NCI-H2196 (cell line): ENCODE measurements at regions not wholly inside any gene's neighbourhood (a gene's known extent, or its start where the extent isn't known, plus 50 kb on each side); places are given as distances from the start of the nearest gene placed in this dataset.

Experiments
- DNase-seq: peaks from one replicate; lab custom pipeline; 2025; ENCODE audit not compliant: unreplicated experiment; lab: John Stamatoyannopoulos, UW

DNA sequence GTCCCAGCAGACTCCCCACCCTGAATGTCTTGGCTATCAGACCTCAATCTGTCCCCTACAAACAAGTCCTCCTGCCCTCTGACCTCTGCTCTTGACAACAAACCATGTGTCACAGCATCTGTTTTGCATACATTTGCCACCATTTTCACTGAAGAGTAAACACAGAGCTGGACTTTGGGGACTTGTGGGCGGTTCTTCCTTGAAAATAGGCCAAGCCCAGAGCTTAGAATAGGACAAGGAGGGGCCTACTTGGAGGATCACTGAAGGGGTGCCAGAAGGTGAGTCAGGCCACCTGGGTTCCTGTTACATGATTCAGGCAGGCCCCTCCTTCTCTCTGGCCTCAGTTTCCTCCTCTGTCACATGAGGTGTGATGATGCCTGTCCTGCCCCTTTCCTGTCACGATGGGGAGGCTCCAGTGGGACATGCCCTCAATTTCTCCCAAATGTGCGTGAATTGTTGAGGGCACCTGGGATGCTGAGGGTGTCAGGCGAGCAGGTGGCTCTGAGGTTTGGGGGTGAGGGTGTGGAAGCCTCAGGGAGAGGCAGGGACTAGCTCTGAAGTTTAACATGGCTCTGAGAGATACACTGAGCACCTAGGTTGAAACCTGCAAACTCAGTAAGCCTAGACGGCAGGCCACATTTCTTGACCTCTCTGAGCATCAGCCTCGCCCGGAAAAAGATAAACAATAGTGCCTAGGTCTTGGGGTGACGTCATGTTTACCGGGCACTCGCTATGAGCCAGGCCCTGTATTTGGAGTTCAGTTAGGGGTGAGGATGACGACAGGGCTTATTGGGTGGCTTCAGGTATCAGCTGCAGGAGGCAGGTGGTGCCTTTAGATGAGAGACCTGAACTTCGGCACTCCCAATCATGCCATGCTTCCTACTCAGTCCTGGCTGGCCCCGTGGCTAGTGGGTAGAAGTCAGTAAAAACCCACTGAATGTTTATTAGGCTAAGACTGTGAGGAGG, 107.6 kb upstream of the PITX1 start:
- peak; percentile 53 for DNase-seq

DNA sequence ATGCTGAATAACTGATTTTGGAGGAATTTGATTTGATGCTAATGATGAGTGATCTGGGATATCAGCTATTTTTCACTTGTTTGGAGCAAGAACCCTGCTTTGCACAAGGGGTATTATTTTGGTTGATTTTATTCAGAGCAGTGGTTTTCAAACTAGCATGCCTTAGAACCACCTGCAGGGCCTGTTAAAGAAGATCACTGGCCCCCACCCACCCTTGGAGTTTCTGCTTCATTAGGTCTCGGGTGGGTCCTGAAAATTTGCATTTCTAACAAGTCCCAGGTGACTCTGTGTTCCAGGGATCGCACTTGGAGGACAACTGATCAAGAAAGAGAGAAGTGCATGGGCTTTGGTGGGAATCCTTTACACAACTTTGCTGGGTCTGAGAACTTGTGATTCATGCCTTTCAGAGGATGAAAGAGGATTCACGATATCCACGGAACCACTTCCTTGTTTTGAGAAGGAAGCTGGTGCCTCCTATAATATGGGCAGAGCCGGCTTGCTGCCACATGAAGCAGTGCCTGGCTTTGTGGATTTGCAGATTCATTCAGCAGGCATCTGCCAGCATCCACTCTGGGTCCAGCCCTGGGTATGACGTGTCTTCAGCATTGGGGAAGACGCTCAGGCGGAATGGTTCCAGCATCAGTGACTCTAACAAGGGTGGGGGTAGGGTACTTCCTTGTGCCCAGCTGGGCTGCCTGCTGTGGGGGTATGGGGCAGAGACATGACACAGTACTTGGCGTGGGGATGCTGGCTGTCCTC, 106.6 kb upstream of the PITX1 start:
- no peak for DNase-seq

DNA sequence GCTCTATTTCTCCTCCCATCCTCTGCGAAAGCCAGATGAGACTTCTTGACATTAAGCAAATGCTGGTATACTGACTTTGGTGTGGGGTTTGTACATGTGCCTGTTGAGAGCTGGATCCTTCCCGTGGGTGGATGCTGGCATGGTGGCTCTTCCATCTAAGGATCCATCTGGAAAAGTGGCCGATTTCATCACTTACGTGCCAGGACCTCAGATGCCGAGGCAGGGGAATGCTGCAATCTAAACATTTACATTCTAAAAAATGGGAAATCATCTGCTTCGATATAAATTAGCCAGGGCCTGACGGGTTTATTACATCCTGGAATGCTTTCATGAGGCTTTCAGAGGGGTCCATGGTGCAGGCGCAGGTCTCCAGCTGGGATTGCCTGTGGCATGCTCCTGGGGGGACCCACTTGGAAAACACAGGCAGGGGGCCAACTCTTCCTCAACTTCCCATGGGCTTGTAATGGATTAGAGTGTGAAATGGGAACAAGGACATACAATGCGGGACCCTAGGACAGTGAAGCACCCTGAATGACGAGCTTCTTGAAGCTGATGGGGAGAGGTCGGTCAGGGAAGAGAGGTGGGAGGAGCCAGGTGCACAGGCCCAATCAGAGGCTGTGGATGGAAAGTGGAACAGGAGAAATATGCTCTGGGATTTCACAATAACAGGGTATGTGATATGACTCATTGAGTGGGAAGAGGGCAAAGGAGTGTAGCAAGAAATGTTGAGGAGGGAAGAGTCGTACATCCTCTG, 105.5 kb upstream of the PITX1 start:
- no peak for DNase-seq

DNA sequence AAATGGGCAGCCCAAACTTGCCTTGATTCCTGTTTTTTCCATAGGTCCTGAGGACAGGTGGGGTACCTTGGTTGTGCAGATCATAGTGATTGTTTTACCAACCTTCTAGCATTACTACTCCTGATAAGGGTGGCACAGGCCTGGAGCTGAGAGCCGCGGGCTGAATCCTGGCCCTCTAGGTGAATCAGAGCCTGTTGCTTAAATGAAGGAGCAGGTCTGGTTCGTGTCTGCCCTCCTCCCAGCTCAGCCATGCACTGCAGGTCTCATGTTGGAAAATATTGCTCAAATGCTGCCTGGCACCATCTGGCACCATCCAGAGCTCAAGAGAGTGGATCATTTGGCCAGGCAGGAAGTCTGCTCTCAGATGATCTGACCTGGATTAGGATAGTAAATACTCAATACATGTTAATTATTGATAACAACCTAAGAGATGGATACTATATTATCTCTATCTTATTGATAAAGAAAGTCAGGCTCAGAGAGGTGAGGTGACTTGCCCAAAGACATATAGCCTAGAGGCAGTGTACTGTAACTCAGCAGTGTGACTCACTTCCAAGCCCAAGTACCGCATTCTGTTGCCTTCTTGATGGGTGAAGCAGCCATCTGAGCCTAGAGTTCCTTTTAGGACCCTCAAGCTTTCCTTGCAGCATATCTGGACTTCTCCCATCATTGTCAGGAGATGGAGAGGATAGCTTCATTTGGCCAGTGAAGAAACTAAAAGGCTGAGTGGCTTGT, 104.3 kb upstream of the PITX1 start:
- DNase-seq = peak; percentile 5

DNA sequence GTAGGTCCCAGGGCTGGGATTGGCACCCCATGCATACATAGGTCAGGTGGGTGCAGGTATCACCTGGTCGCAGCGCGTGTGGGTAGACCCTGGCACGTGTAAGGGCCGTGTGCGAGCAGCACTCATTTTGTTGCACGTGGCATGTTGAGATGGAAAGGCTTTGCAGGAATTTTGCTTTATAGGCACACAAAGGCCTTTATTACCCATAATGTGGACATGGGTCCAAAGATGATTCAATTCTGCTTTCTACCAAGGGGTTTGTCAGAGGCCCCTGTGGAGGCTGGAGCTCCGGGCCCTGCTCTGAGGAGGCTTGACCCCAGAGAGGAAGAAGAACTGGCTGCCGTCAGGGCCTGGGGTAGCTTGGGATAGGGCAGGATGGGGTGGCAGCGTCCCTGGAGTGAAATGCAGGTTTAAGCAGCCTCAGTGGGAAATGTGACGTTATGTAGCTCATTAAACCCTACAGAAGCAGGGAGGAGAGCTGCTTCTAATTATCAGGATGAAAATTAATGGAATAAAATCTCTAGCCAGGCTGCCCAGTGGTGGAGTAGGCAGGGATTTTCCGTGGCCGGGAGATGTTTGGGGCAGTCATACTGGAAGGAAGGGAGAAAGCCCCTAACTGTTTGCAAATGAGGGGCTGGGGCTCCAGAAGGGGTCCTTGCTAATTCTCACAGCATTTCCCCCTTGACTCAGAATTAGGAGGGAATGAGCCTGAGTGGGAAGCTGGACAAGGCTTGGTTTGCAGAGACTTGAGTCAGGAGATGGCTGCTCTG, 103.3 kb upstream of the PITX1 start:
- DNase-seq = no peak

DNA sequence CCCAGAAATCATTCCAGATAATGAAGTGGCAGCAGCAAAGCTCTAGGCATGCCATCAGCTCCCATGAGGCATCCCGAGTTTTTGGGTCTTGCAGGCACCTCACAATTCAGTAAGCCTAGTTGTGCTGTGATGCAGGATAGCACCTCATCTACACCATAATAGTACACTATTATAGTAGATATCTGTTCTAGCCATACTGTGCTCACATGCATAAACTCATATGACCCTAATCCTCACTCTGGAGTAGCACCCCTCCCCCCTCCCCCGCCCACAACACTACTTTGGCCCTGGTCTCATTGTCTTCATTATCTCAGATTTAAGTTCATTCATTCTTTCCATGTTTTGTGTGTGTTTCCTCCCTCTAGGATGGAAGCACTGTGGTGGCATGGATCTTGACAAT, 102.5 kb upstream of the PITX1 start:
- no peak for DNase-seq

DNA sequence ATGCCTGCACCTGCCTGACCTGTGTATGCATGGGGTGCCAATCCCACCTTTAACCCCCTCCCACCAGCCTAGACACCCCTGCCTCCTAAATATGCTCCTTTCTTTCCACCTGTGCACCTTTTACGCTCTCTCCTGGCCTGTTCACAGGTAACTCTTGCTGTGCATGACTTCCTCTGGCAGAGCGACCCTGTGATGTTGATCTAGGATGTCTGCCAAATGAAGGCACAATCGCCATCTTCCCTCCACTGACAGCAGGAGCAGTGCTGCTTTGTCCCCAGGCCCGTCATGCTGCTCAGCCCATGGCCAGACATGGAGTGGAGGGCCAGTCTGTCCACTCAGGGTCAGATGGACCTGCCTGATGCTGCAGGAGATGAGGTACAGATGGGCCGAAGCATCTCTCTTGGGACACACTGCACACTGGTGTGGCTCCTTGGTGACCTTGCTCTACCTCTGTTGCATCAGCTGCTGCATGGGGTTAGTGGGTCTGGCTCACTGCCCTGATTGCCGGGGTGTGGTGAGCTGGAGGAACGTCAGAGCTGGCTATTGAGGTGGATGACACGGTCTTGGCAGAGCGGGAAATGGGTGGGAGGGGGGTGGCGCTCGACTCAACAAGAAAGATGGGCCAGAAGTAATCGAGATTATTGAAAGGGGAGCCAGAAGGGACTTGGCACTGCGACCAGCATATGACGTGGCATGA, 101.7 kb upstream of the PITX1 start:
- peak; percentile 79 for DNase-seq

DNA sequence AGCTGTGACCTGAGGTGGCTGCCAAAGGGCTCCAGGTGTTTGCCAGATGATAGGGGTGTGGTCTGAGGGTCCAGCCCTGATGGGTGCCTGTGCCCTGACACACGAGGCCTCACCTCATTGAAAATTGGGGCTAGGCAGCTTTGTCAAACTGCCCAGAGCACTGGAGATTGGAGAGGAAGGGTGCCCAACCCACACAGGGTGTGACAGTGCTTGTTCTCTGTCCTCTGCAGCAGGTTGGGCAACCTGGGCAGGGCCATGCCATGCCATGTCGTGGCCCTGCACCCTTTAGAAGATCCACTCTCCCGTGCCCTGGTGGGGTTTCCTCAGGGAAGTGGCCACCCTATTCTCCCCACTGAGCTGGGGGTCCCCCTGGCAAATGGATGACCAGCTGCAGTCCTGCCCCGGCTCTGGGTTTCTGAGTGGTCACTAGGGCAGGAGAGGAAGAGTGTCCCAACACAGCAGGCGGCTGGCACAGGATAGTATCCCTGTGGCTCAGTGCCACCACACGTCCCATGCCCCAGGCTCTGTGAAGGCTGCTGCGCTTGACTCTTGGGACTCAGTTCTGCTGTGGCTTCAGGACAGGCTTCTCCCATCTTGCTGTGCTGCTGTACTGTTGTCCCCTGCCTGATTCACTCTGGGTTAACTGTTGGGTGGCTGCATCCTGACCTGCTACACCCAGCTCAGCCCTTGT, 100.8 kb upstream of the PITX1 start:
- DNase-seq = no peak

DNA sequence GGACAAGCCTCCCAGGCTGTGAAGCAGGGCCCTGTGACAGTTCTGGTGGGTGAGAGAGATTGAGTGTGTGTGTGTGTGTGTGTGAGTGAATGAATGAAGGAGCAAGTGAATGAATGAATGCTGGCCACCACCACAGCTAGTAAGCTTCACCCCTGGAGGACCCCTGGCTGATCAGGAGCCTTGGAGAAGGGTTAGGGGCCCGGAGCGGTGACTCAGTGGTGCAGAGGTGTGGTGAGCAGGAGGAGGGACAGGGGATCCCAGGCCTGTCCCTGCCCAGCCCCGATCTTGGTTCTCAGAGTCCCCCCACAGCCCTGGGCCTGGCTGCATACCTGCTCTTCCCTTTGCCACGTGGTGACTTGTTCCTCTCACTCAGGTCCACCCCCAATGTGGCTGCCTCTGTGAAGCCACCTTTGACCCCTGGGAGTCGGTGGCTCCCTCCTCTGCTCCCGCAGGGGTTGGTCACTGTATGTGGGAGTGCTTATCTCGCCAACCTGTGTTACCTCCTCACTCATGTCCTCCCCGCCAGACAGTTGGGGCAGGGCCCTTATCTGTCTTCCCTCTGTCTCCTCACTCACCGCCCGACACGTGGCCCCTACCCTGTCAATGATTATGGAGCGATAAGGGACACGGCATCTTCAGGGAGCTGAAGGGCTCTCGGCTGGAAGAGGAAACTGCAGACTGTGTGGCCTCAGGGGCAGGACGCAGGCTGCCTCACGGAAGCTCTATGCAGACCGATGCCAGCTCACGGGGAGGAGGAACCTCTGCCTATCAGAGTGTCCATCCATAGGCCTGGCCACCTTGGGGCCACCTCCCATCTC, 99.9 kb upstream of the PITX1 start:
- DNase-seq = no peak

DNA sequence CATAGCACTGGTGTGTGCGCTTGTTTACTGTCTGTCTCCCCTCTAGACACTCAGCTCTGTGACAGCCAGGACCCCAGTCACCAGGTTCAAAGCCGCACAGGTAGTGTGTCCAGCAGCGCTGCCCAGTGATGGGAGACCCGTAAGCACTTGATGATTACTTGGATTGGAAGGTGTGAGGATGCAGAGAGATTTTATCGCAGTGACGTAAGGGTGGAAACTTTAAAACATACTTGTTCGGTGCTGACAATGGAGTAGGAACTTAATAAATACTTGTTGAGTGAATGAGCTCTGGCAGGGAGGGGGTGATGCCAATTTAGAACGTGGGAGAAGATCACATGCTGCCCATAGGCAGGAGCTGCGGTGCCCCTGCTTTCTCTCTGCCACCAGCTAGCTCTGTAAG, 99.2 kb upstream of the PITX1 start:
- DNase-seq = no peak

DNA sequence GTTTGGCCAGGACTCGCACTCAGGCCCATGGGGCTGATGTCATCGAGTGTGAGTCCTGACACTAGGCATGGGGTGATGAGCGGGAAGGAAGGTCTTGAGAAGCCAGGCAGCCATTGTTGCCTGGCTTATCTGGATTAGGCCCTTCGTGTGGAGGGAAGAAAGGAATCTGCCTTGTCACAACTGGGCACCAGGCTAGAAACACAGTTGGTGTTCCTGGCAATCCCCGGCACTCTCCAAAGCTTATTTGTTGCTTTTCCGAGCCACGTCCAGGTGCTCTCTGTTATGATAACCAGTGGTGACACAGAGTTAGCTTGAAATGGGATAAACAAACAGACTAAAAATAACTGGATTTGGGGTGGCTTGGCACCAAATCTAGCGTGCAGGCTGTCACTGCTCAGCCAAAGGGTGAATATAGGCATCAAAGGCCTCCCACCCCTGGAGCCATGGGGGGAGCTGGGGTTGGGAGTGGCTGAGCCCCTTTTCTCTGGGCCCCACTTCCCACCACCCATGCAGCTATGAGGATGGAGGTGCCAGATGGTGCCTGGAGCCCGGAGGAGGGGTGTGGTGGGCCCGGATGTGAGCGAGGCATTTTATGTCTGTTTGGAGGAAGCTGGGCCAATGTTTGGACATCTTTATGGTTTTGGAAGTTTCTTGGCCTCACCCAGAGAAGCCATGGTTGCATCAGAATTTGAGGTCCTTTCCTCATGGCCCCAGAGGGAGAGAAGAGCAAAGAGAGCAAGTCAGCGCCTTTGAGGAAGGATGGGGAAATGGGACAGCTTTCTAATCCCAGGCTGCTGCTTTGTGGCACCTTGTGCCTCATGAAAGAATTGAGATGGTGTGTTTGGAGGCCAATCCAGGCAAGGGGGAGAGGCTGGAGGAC, 98.0 kb upstream of the PITX1 start:
- DNase-seq = no peak

DNA sequence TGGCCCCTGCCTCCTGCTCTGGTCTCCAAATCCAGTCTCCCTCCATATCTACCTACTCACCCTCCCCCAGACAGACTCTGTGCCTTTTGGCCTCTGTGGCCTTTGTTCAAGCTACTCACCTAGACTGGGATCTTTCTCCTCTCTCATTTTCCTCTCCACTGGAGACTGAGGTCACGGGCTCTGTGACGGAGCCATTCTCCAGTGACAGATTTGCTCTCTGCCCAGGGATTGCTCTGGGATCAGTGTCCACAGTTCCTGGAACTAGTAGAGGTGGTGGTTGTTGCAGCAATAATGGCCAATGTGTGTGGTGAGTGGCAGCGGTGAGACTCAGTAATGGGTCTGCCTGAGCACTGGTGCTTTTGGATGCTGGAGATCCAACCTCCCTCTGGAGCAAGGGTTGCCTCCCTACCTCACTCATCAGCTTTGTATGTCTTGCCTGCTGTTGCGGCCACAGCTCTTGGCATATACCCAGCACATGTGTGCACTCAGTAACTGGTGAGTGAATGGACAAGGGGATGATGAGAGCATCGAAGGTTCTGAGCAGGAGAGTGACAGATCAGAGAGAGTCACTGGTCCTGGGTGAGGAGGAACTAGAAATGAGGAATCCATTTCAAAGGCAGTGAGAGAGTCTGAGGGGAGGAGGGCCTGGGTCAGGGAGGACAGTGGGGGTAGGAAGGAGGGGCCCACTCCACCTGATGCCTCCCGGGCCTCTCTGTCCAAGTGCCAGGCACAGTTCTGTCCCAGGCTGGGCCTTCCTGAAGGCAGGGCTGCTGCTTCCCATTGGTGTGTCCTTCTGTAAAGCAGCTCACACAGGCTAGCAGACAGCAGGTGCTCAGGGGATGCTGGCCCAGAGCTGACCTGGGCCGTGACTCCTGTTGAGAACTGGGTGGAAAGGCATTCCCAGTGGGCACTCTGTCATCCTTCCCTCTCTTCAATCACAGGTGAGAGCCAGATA, 96.5 kb upstream of the PITX1 start:
- no peak for DNase-seq

DNA sequence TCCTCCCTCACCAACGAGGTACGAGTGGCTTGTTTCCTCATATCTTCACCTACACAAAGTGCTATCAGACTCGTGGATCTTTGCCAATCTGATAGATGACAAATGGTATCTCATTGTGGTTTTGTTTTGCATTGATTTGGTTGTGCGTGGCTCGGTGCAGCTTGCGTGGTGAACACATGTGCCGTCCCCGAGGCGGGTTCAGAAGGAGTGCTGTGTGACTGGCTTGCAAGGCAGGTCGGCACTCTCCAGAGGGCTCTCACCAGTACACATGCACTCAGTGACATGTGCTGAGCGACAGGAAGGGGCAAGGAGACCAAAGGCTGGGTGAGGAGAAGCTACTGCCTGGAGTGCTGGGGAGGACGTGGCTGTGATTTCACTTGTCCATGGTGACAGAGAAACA, 95.3 kb upstream of the PITX1 start:
- DNase-seq = no peak

DNA sequence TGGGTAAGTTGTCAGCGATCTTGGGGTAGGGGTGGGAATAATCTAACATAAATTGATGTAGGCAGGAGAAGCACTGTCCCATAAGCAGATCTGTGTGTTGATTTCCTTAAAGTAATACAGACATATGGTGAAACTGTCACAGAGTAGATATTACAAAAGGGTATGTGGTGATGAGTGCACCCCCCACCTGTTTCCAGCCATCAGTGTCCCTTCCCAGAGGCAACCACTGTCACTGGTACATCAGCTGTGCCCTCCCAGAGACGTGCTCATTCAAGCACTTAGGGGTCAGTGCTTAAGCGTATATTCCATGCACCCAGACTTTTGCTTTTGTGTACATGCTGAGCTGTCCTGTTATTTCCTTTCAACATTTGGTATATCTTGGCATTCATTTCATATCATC, 94.3 kb upstream of the PITX1 start:
- no peak for DNase-seq

DNA sequence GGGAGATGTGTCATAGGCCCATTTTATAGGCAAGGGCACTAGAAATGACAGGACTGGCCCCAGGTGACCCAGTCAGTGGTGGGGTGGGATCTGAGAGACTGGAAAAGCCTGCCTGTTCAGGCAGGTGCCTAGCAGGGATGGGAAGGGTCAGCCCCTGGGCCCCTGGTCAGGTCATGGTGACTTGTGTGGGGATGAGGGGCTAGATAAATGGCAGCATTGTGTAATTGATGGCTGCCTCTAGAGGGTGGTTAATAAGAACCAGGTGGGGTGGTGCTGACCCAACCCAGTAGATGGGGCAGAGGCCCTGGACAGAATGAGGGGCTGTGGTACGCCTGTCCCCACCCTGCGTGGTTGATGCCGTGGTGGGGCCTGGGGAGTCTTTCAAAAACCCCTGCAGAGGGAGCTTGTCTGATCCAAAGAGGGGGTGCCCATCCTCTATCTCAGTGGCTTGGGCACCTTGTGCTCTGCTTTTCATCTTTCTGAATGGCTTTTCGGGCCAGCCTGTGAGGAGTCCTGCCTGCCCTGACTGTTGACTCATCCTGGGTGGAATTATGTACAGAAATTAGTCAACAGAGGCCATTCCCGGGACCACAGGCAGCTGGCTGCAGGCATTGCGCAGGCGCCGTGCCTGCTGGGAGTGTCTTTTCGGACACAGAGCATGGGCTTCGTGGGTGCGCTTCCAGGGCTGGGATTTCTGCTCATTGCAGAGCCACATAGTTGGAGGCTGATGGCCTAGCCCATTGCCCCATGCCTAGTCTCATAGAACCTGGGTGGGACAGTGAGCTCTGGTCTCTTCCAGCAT, 93.6 kb upstream of the PITX1 start:
- no peak for DNase-seq
